HepG2 (cell line): ENCODE measurements at regions not wholly inside any gene's neighbourhood (a gene's known extent, or its start where the extent isn't known, plus 50 kb on each side); places are given as distances from the start of the nearest gene placed in this dataset.
A peak's percentile ranks its signal among the peaks of the same experiment; 100 is the strongest.

Experiments
- FLYWCH1 ChIP-seq: sonication (generic); formaldehyde crosslinking; IDR thresholded peaks from 2 replicates; pipeline ENCODE4 v1.8.1; 2023; ENCODE audit warnings: mild to moderate bottlenecking, missing genetic modification reagents
- KDM5B ChIP-seq: sonication (generic); formaldehyde crosslinking; IDR thresholded peaks from 2 replicates; pipeline ENCODE4 v1.4.0; 2020; ENCODE audit warnings: missing genetic modification reagents, mild to moderate bottlenecking, borderline replicate concordance
- NBN ChIP-seq: fragments of 450-650 bp; conservative IDR thresholded peaks from 2 replicates; pipeline ENCODE4 v1.6.1; 2017
- PAXIP1 ChIP-seq: sonication (generic); formaldehyde crosslinking; conservative IDR thresholded peaks from 2 replicates; pipeline ENCODE4 v1.4.0; 2020; ENCODE audit warnings: mild to moderate bottlenecking, missing genetic modification reagents, moderate library complexity
- XRCC5 ChIP-seq: fragments of 200-400 bp; formaldehyde crosslinking; optimal IDR thresholded peaks from 2 replicates; pipeline ENCODE3; 2017; ENCODE audit warnings: mild to moderate bottlenecking, low read length
- TF ChIP-seq, protein P1 (sequence below): sonication (generic); formaldehyde crosslinking; IDR thresholded peaks from 2 replicates; pipeline ENCODE4 v1.4.0; 2020; ENCODE audit warnings: missing genetic modification reagents, borderline replicate concordance
- TF ChIP-seq, protein P2 (sequence below): IDR thresholded peaks from 2 replicates; pipeline ENCODE4 v1.6.1; 2016; ENCODE audit warnings: control low read depth
- TF ChIP-seq, protein P3 (sequence below): sonication (generic); formaldehyde crosslinking; IDR thresholded peaks from 2 replicates; pipeline ENCODE4 v1.4.0; 2020; ENCODE audit warnings: missing genetic modification reagents
- TF ChIP-seq, protein P4 (sequence below): fragments of 450-650 bp; IDR thresholded peaks from 2 replicates; pipeline ENCODE4 v1.6.1; 2016

DNA sequence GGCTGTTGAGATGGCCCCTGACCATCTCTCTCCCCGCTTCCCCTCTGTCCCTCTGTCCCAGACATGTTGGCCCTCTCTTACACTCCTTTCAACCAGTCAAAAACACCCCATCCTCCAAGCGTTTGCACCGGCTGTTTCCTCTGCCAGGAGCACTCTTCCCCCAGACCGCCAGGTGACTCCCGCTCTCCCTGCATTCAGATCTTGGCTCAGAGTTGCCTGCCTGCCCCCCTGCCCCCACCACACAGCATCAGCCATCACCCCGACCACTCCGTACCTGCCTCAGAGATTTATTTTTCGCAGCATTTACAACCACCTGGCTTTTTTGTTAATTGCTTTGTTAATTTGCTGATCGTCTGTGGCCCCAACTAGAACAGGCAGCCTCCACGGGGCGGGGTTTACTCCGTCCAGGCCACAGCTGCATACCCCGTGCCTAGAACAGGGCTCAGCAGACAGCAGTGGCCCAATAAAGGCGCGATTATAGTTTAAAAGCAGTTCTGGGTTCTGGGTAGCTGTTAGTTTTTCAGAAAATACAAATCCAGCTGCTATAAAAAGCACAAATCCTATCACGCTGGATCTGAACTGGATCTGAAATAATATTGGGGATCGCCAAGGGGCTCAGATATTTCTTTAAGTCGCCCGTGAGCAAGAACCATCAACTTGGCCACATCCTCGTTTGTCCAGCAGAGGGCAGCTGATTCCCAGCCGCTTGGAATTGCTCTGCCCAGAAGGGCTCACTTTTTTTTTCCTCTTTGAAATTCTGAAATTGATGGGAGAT is 173.6 kb downstream of the IRF8 start (continued):
- TF ChIP-seq, protein P1, sequence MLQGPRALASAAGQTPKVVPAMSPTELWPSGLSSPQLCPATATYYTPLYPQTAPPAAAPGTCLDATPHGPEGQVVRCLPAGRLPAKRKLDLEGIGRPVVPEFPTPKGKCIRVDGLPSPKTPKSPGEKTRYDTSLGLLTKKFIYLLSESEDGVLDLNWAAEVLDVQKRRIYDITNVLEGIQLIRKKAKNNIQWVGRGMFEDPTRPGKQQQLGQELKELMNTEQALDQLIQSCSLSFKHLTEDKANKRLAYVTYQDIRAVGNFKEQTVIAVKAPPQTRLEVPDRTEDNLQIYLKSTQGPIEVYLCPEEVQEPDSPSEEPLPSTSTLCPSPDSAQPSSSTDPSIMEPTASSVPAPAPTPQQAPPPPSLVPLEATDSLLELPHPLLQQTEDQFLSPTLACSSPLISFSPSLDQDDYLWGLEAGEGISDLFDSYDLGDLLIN (CRISPR knock-in tag), result no peak
- TF ChIP-seq, protein P2, sequence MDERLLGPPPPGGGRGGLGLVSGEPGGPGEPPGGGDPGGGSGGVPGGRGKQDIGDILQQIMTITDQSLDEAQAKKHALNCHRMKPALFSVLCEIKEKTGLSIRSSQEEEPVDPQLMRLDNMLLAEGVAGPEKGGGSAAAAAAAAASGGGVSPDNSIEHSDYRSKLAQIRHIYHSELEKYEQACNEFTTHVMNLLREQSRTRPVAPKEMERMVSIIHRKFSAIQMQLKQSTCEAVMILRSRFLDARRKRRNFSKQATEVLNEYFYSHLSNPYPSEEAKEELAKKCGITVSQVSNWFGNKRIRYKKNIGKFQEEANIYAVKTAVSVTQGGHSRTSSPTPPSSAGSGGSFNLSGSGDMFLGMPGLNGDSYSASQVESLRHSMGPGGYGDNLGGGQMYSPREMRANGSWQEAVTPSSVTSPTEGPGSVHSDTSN (CRISPR knock-in tag), result no peak
- TF ChIP-seq, protein P3, sequence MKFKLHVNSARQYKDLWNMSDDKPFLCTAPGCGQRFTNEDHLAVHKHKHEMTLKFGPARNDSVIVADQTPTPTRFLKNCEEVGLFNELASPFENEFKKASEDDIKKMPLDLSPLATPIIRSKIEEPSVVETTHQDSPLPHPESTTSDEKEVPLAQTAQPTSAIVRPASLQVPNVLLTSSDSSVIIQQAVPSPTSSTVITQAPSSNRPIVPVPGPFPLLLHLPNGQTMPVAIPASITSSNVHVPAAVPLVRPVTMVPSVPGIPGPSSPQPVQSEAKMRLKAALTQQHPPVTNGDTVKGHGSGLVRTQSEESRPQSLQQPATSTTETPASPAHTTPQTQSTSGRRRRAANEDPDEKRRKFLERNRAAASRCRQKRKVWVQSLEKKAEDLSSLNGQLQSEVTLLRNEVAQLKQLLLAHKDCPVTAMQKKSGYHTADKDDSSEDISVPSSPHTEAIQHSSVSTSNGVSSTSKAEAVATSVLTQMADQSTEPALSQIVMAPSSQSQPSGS, result no peak
- no peak for TF ChIP-seq NBN
- TF ChIP-seq PAXIP1 (CRISPR knock-in tag), result no peak
- peak; percentile 57 for TF ChIP-seq XRCC5
- TF ChIP-seq, protein P4, sequence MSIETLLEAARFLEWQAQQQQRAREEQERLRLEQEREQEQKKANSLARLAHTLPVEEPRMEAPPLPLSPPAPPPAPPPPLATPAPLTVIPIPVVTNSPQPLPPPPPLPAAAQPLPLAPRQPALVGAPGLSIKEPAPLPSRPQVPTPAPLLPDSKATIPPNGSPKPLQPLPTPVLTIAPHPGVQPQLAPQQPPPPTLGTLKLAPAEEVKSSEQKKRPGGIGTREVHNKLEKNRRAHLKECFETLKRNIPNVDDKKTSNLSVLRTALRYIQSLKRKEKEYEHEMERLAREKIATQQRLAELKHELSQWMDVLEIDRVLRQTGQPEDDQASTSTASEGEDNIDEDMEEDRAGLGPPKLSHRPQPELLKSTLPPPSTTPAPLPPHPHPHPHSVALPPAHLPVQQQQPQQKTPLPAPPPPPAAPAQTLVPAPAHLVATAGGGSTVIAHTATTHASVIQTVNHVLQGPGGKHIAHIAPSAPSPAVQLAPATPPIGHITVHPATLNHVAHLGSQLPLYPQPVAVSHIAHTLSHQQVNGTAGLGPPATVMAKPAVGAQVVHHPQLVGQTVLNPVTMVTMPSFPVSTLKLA, result no peak
- TF ChIP-seq KDM5B (CRISPR knock-in tag), result no peak
- TF ChIP-seq FLYWCH1, result no peak
